GM21528 (cell line): ENCODE measurements at regions not wholly inside any gene's neighbourhood (a gene's known extent, or its start where the extent isn't known, plus 50 kb on each side); places are given as distances from the start of the nearest gene placed in this dataset.

Experiments
- ATAC-seq: cut with Tn5 transposase; IDR thresholded peaks from one replicate; pipeline ENCODE4 v1.9.1; 2021; ENCODE audit warnings: mild to moderate bottlenecking, moderate library complexity; ENCODE audit not compliant: unreplicated experiment, low FRiP score

DNA sequence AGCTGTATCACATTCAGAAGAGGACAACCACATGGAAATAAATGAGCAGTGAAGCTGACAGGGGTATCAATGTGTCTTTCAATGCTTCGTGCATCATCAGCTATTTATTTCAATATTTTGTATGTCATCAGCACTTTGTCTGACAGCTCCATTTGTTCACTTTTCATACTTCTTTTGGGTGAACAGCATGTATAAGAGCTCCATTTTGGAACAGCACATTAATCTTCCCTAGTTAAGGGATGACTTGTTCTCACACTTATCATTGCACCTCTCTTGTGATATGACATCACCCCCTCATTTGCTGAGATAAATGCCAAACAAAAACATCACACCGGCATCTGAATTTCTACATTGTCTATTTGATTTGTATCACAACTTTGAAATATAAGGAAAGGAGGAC, 190.6 kb upstream of the SAMSN1 start:
- ATAC-seq, result no peak

DNA sequence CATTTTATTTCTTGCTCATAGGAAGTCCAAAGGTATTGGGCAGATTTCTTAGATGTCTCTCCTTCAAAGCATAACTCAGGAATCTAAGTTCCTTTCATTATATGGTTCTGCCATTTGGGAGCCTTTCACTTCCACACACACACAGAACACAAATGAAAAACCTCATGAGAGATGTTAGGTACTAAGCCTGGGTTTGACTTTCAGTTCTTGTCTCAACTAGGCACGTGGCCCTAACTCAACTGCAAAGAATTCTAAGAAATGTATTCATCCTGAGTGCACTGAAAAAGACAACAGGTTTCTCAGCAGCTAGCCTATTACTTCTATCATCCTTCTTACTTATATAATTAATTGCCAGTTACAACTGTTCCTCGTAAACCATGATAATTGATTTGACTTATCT, 190.0 kb upstream of the SAMSN1 start:
- ATAC-seq, result peak; percentile 70

DNA sequence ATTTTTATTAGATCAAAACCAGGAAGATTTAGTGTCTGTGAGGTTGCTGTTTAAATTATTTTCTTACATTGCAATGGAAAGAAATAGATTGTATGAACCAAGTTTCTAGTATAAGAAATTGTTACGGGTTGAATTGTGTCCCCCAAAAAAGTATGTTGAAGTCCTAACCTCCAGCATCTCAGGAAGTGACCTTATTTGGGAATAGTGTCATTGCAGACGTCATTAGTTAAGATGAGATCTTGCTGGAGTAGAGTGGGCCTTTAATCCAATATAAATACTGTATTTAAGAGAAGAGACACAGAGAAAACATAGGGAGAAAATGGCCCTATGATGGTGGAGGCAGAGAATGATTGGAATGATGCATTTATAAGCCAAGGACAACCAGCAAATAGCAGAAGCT, 188.7 kb upstream of the SAMSN1 start:
- no peak for ATAC-seq

DNA sequence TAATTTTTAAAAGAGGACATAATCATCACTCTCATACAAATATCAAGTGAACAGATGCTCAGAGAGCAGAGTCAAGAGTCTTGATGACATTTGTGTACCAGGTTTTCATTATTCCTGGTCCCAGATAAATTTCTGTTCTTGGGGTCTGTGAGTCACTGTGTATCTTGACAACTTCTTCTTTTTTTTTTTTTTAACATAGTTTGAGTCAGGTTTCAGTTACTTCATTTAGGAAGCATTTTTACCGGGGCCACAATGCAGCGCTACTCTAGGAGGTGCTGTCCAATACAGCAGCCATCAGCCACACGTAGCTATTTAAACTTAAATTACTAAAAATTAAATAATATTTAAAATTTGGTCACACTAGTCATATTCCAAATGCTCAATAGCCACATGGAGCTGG, 188.1 kb upstream of the SAMSN1 start:
- ATAC-seq, result no peak

DNA sequence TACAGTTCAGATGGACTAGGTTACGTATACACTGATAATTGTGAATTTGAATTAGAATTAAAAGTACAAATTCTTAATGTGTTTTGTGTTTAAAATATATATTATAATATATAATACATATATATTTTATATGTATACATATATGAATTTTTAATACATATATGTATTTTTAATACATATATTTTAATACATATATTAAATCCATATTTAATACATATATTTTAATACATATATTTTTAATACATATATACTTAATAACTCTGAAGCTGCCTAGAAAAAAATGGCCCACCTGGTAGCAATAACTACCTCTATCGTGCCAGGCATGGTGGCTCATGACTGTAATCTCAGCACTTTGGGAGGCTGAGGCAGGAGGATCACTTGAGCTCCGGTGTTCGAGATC, 179.1 kb upstream of the SAMSN1 start:
- no peak for ATAC-seq

DNA sequence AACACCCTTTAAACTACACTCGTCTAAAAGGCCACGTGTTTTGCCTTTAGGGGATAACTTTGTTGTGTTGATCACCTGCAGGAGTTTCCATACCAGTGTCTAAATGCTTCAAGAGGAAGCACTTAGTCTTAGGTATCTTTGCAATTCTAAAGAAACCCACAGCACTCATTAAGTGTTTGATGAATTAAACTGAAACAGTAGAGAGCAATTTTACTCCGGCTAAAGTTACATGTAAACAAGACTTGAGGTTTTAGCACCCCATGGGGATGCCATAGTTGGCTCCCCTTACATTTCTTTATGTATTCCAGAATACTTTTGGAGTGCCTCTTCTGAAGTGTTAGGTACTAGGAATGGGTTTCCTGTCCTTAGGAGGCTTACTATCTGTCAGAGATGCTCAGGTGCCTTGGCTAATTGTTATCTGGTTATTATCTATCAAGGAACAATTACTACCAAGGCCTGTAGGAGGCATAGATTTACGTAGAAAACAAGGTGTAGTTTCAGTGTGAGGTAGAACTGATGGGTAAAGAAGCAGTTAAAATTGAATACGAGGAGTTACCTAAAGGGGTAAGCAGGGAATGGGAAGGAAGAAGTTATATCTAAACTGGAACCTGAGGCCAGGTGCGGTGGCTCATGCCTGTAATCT, 176.8 kb upstream of the SAMSN1 start:
- ATAC-seq, result no peak

DNA sequence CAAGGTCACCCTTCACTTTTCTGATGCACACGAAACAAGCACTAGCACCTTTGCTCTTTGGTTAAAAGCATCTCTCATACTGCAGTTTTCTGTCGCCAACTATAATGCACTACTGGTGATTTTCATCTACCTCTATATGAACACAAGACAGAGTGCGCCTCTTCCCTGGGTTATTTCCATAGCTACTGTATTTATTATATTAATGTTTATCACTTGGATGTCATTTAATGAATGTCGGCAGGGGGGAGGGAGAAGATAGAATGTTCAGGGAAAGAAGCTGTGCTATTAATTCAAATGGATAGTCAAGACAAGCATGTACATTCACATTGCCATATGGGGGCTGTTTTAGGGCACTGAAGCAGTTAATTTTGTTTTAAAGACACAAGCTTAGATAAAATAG, 174.1 kb upstream of the SAMSN1 start:
- no peak for ATAC-seq

DNA sequence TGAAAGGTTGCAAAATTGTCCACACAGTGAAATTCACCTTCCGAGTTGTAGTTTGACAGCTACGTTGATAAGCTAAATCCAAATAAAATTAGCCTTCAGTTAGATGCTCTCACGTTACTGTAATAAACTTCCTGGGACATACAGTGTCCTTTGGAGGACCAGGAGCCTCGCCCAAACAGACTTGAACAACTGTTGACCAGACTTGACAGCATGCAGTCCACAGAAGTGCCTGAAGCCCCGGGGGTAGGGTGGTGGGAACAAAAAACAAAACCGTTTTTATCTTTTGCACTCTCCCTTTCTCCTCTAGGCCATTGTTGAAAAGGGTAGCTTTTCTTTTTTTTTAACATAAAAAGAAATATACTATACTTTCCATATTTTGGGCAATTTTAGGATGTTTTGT, 172.8 kb upstream of the SAMSN1 start:
- no peak for ATAC-seq

DNA sequence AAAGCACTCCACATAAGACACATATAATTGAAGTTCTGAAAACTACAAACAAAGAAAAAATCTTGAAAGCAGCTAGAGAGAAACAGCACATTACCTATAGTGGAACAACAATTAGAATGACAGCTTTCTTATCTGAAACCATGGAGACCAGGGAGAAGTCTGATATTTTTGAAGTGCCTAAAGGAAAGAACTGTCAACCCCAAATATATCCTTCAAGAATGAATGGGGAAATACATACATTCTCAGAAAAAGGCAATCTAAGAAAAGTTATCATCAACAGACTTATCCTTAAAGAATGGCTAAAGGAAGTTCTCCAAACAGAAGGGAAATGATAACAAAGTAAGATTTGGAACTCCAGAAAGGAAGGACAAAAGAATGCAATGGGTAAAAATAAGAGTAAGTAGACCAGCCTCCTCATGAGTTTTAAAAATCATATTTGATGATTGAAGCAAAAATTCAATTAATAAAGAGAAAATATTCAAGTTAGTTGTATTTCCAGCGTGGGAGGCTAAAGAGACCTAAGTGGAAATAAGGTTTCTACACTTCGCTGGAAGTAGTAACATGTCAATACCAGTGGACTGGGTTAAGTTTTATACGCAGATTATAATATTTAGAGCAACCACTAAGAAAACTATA, 170.8 kb upstream of the SAMSN1 start:
- no peak for ATAC-seq

DNA sequence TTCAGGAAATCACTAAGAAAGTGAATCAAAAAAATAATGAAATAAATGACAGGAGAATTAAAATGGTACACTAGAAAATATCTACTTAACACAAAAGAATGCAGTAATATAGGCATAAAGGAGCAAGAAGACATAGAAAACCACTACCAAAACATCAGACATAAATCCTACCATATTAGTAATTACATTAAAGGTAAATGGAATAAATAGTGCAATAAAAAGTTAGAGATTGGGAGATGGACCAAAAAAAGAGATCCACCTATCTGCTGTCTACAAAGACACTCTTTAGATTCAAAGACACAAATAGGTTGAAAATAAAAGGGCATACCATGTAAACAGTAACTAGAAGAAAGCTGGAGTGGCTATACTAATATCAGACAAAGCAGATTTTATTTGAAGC, 167.0 kb upstream of the SAMSN1 start:
- no peak for ATAC-seq

DNA sequence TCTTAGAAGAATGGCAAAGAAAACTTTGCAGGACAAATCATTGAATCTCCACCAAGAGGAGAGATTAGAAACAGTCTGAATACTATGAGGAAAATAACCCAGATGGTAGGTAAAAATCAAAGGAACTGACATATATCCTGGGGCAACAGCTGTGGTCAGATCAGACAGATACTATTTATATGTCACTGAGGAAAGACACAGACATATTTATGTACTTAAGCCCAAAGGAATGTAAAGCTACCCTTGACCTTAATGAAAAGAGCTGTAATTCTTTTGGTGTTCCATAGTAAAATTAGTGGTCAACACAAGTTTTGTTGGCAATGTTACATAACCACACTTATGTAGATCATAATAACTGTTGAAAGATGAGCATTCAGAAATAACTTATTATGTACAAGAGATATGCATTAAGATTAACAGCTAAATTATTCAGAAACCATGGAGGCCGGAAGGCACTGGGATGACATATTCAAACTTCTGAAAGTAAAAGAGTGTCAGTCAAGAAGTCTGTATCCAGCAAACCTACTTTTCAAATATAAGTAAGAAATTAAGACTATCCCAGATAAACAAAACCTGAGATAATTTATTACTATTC, 166.1 kb upstream of the SAMSN1 start:
- no peak for ATAC-seq

DNA sequence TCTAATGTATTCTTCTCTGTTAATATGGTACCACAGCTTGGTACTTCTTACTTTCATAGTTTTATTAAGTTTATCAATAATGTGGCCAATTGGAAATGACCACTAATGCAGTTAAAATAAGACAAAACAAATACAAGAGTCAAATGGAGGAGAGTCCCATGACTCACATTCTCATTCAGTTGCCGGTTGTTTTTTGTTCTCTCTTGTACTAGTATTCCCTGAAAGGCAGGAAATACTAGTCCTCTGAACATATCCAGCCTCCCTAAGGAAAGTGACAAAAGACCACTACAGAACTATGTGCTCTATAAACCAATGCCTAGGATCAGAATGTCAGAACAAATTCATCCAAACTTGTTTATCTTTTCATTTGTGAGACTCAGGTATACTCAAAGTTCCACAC, 165.2 kb upstream of the SAMSN1 start:
- no peak for ATAC-seq

DNA sequence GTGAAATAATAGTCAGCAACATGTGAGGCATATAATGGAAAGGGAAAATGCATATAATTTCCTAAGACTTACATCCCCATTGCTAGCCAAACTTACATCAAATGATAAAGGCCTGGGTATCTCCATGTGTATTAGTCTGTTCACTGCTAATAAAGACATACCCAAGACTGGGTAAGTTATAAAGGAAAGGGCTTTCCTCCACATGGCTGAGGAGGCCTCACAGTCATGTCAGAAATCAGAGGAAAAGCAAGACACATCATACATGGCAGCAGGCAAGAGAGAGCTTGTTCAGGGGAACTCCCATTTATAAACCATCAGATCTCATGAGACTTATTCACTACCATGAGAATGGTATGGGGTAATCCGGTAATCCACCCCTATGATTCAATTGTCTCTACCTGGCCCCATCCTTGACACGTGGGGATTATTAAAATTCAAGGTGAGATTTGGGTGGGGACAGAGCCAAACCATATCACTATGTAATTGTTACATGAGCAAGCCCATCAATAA, 161.5 kb upstream of the SAMSN1 start:
- no peak for ATAC-seq

DNA sequence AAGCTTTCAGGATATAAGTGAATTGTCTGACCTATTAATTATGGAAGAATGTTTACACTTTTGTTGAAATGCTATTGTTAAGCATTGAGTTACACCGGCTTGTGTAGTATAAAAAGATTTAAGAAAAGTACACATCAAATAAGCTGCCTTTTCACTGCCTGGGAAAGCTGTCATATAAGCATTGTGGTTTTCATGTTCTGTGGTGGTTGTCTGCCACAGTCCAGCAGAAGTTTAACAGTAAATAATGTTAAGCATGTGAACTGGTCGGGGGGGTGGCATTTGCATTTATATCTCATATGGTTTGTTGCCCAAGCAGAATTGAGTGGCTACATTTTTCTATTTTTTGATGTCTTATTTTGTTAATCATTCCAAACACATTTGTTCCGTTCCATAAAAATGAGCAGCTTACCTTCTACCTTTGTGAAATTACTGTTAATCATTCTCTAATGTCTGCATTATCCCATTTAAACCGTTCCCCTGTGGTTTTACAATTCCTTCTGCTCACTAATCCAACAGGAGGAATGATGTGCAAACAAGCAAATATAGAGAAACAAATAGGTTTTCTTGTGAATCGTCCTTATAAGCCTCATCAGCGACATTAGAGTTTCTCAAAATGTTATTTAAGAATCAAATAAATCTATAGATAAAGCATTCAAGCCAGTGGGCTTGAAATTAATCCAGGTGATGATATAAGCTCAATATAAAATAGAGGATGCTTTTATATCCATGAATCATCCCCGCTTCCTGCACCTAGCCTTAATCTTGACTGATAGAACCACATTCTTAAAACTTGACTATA, 160.8 kb upstream of the SAMSN1 start:
- no peak for ATAC-seq

DNA sequence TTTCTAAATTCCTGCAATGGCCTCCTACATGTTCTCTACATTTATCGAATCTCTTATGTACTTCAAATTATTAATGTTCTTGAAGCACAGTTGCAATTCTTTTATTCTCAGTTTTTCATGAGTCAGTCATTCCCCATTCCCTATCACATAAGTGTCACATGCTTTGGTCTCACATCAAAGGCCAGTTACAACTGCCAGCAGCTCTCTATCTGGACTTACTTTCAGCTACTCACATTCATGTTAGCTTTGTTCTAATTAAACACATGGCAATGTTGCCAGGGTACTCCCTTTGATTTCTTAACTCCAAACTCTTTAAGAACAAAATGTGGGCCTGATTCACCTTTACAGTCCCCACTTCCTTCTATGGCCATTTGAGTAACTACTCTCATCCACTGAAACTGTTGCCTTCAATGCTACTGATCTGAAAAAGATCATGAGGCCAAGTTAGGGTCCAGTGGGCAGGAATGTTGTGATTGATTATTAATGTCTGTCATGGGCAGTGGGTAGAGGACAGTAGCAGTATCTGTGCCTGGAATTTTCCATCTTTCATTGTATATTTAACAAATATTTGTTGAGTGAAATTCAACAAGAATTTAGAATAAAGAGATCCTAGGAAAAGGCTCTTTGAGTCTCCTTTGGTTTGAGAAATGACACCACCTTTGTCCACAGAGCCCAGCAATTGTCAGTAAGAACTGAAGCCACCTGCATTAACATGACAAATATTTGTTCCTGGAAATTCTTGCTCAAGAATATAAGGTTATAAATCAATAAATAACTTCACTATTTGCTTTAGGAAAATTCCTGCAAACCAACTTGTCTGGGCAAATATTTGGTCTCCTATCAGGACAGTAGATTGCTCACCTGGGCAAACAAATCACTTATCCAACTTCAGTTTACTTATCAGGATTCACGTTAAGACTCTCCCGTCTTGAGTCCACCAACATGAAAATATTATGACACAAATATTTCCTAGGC, 153.6 kb upstream of the SAMSN1 start:
- no peak for ATAC-seq

DNA sequence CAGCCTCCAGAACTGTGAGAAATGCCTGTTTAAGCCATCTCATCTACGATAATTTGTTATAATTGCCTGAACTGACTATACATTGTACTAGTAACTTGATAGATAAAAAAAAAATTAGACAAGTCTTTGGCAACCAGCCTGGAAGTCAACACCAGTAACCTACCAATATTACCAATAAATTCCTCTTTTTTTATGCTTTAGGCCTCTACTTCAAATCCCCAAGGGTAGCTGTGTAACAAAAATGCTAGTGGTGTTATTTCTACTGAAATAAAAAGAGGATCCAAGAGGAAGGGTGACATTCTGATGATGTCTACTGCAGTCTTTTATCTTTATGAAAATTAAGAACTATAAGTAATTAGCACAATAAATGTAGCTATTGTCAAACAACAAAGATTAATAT, 151.7 kb upstream of the SAMSN1 start:
- ATAC-seq, result no peak

DNA sequence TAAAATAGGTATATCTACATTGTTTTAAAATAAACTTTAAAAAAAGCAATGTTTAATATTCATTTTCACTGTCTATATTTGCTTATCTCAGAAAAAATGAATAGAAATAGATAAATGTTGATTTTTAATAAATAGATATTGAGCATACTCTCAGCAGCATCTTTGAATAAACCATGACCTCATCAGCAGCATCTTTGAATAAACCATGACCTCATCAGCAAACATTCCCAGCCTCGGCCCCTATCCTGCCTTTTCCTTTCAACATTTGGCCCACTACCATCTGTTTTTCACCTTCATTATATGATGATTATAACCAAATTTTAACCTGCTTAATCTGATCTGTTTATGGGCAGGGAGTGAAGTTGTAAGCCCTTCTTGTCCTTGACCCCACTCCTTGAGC, 148.7 kb upstream of the SAMSN1 start:
- no peak for ATAC-seq

DNA sequence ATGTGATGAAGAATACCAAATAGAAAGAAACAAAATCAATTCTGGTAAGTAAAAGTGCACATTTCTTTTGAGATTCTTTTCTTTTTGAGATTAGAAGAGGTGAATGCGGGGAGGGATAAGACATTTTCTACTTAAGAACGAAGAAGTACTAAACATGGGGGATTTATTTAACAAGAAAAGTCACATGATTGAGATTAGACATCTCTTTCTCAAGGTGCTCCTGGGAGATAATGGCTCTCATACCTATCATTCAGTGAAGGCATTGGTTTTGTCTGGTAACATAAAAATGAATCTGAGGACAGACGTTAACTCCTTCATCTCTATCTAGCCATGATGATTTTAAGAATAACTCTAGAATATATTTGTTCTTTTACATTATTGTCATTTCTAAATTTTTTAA, 147.9 kb upstream of the SAMSN1 start:
- ATAC-seq, result no peak

DNA sequence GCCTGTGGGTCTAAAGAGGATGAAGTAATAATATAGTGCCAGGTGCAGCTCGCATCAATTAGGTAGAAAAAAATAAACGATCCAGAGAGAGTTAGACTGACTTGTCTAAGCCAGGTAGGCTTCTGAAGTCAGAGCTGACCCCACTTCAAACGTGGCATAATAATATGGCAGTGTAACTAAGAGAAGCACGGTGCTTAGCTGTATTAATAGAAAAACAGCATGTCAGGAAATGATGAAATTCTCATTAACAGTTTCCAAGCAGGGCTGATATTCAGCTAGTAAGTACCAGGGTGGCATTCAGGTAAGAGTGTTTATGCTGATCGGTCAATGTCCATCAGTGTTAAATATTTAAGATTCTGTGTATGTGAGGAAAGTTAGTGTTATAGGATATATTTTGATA, 145.8 kb upstream of the SAMSN1 start:
- no peak for ATAC-seq

DNA sequence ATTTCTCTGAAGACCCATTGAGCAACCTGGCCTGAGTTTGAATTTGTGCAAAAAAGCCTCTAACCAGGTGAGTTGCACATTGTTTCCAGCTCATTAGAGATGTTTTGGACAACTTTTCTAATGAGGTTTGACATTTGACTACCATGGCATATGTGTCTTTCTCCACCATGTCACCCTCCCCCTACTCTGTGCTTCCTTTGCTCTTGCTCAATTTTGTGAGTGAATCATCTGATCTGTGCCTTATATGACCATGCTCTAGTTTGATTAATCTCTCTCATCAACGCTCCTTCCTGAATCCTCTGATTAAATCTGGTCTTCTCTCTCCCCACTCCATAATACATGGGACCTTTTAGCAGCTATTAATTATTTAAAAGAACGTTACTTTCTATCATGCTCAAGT, 144.8 kb upstream of the SAMSN1 start:
- ATAC-seq, result no peak
